ENCODE measurements at regions not wholly inside any gene's neighbourhood (a gene's known extent, or its start where the extent isn't known, plus 50 kb on each side); places are given as distances from the start of the nearest gene placed in this dataset.

- no peak for TF ChIP-seq YY1 (IDR thresholded peaks at IDR 0.05; ENCODE audit: insufficient read depth, insufficient read length)
- no peak for TF ChIP-seq SUZ12 (IDR thresholded peaks at IDR 0.05; ENCODE audit: extremely low read depth, insufficient read depth, insufficient read length)
- TF ChIP-seq ZNF274 (IDR thresholded peaks at IDR 0.05; ENCODE audit: low read depth, low read length) = no peak
Measured at GRCh38 chr12:5138256-5138655, 94.6 kb downstream of the KCNA5 start.
